MCF 10A (cell line): ENCODE measurements at regions not wholly inside any gene's neighbourhood (a gene's known extent, or its start where the extent isn't known, plus 50 kb on each side); places are given as distances from the start of the nearest gene placed in this dataset.
"Not testable (repeated sequence)": the region's sequence is repeated elsewhere in the genome, so short reads cannot be mapped to it uniquely, and the experiment has no call there.

Experiments
- BruUV-seq: library from RNA; stranded (reverse); fragments of 400-500 nt; replicated peaks from 2 replicates; lab custom pipeline; 2021; lab: Mats Ljungman, UMichigan
- CTCF ChIA-PET: fragments of 300-600 bp; sonication (Branson Sonifier 250); formaldehyde crosslinking; extraction: SDS; loops from one replicate; lab custom pipeline; 2021; ENCODE audit warnings: antibody characterized with exemption, inconsistent platforms; lab: Yijun Ruan, JAX
- POLR2A ChIA-PET: fragments of 300-600, 350-650 bp; sonication (Branson Sonifier 250); formaldehyde crosslinking; extraction: SDS; loops from one replicate; lab custom pipeline; 2020; ENCODE audit warnings: antibody characterized with exemption, inconsistent platforms; lab: Yijun Ruan, JAX
- DNase-seq: peaks from one replicate; pipeline ENCODE4 v3.0.0-alpha.2; 2018; ENCODE audit not compliant: unreplicated experiment
- H3K27ac Mint-ChIP-seq: one replicate; pipeline ENCODE4 v1.8.0; 2022; ENCODE audit warnings: mild to moderate bottlenecking, low read depth, mixed read lengths; ENCODE audit not compliant: unreplicated experiment
- H3K27me3 Mint-ChIP-seq: one replicate; pipeline ENCODE4 v1.8.0; 2022; ENCODE audit warnings: mixed read lengths; ENCODE audit not compliant: insufficient read depth, unreplicated experiment
- H3K36me3 Mint-ChIP-seq: one replicate; pipeline ENCODE4 v1.8.0; 2022; ENCODE audit warnings: mild to moderate bottlenecking, moderate library complexity, mixed read lengths; ENCODE audit not compliant: insufficient read depth, unreplicated experiment
- H3K4me1 Mint-ChIP-seq: one replicate; pipeline ENCODE4 v1.8.0; 2022; ENCODE audit warnings: mixed read lengths; ENCODE audit not compliant: insufficient read depth, unreplicated experiment
- H3K4me3 Mint-ChIP-seq: one replicate; pipeline ENCODE4 v1.8.0; 2022; ENCODE audit warnings: mild to moderate bottlenecking, moderate library complexity, mixed read lengths; ENCODE audit not compliant: unreplicated experiment
- H3K9me3 Mint-ChIP-seq: one replicate; pipeline ENCODE4 v1.8.0; 2022; ENCODE audit warnings: mixed read lengths; ENCODE audit not compliant: unreplicated experiment
- CTCF ChIP-seq: fragments of 200-600 bp; IDR thresholded peaks from one replicate; pipeline ENCODE4 v1.8.0; 2022; ENCODE audit warnings: antibody characterized with exemption, mild to moderate bottlenecking; ENCODE audit not compliant: unreplicated experiment
- intact Hi-C: fragments of 100-400 bp; cut with micrococcal nuclease; formaldehyde crosslinking; loops from 2 replicates; pipeline ENCODE4 v1.14.1; 2022

- Mint-ChIP-seq H3K27ac (no peak overlapping the region), H3K27me3 (no peaks in the 10 kb centered on the region), H3K36me3 (no peaks in the 10 kb centered on the region), H3K4me3 (no peak overlapping the region), H3K9me3 (peaks cover 8% of the 10 kb centered on the region), H3K4me1 (peaks cover 13% of the 10 kb centered on the region)
- ChIA-PET POLR2A (interaction anchor here (0.6 kb wide), 2 partner anchors 22 to 337 kb away, joined by 3 read pairs; a partner anchor contains a TSS), CTCF (interaction anchor here (0.6 to 0.9 kb wide), 3 partner anchors 12 to 695 kb away, joined by 3 read pairs; no protein-coding TSS in a partner anchor)
- no TSS peak for BruUV-seq
- intact Hi-C loops: no loop called here
- peak; percentile 64 for DNase-seq
- no peak for TF ChIP-seq CTCF
Observed at GRCh38 chr6:27168586-27169443, 78.7 kb upstream of the PRSS16 start.

- BruUV-seq, DNase-seq, intact Hi-C loops, H3K9me3 Mint-ChIP-seq, H3K27me3 Mint-ChIP-seq, H3K4me3 Mint-ChIP-seq: not testable (repeated sequence)
- Mint-ChIP-seq H3K4me1 (peaks cover 13% of the 10 kb centered on the region), H3K27ac (peak overlapping the region; percentile 12), H3K36me3 (peaks cover 15% of the 10 kb centered on the region)
- ChIA-PET POLR2A (interaction anchor here (0.5 to 1.1 kb wide), 2 partner anchors 635 to 650 kb away, joined by 3 to 5 read pairs; a partner anchor contains a TSS), CTCF (interaction anchor here (0.6 to 0.9 kb wide), 3 partner anchors 9 to 1075 kb away, joined by 3 to 4 read pairs (median 3); no protein-coding TSS in a partner anchor)
Observed at GRCh38 chr6:27172524-27173231, 74.8 kb upstream of the PRSS16 start.

- H3K27me3 Mint-ChIP-seq, BruUV-seq, DNase-seq, H3K4me3 Mint-ChIP-seq, H3K27ac Mint-ChIP-seq, intact Hi-C loops, H3K9me3 Mint-ChIP-seq: not testable (repeated sequence)
- H3K36me3 Mint-ChIP-seq: peaks cover 18% of the 10 kb centered on the region
- H3K4me1 Mint-ChIP-seq: peaks cover 13% of the 10 kb centered on the region
- CTCF ChIA-PET: interaction anchor here (0.6 kb wide), 2 partner anchors 840 to 1076 kb away, joined by 3 to 4 read pairs; no protein-coding TSS in a partner anchor
- POLR2A ChIA-PET: interaction anchor here (0.5 kb wide), 1 partner anchor 649 kb away, joined by 5 read pairs; no protein-coding TSS in a partner anchor
Observed at GRCh38 chr6:27173232-27173601, 74.3 kb upstream of the PRSS16 start.

GRCh38 chr6:27174958-27175357 lies 72.5 kb upstream of the PRSS16 start:
- POLR2A ChIA-PET: interaction anchor here (1.0 to 1.3 kb wide), 3 partner anchors 11 to 661 kb away, joined by 3 read pairs; a partner anchor contains a TSS
- no peak overlapping the region for H3K27ac Mint-ChIP-seq
- H3K4me1 Mint-ChIP-seq: no peaks in the 10 kb centered on the region
- no TSS peak for BruUV-seq
- peaks cover 18% of the 10 kb centered on the region for H3K36me3 Mint-ChIP-seq
- no peak for TF ChIP-seq CTCF
- DNase-seq: no peak
- intact Hi-C loops: loop anchor here (5.0 kb wide), 2 partner anchors 122 to 372 kb away; no protein-coding TSS in a partner anchor
- H3K27me3 Mint-ChIP-seq: no peaks in the 10 kb centered on the region
- H3K9me3 Mint-ChIP-seq: peaks cover 8% of the 10 kb centered on the region
- H3K4me3 Mint-ChIP-seq: no peak overlapping the region
- CTCF ChIA-PET: interaction anchor here (0.6 kb wide), 1 partner anchor 1030 kb away, joined by 4 read pairs; no protein-coding TSS in a partner anchor
